Embryonic facial prominence (tissue), 1 donor: ENCODE measurements at regions not wholly inside any gene's neighbourhood (a gene's known extent, or its start where the extent isn't known, plus 50 kb on each side); places are given as distances from the start of the nearest gene placed in this dataset.

Experiments used
- DNase-seq: peaks from one replicate; pipeline ENCODE4 v3.0.0-alpha.2; 2016; ENCODE audit errors: extremely low spot score

- DNase-seq: no peak
These were observed 306.4 kb upstream of the TBX3 start for GRCh38 chr12:114990381-114990780.

DNA sequence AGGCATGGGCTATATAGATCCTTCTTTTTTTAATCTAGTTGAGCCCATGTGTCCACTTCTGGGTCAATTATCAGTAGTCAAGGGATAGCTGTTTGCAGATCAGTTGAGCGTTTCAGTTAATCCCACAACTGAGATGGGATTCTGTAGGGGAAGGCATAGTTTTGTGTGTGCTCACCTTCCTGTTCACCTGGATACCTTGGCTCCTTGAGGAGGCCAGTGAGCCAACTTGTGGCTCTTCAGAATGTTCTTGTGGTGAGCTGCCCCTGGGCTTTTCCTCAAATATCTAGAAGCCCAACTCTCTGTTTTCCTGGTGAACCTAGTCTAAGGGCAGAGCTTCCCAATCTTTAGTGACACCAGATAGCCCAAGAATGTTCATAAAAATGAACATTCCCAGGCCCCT, 302.9 kb upstream of the TBX3 start:
- DNase-seq: no peak

- DNase-seq: no peak
These were observed 302.3 kb upstream of the TBX3 start for GRCh38 chr12:114986178-114986714.

GRCh38 chr12:114984634-114985061, 300.7 kb upstream of the TBX3 start:
- no peak for DNase-seq

- DNase-seq: no peak
These were observed 298.8 kb upstream of the TBX3 start for GRCh38 chr12:114982760-114983159.

- DNase-seq: peak; percentile 20
These were observed 297.1 kb upstream of the TBX3 start for GRCh38 chr12:114981036-114981435.

GRCh38 chr12:114976959-114977358, 293.0 kb upstream of the TBX3 start:
- no peak for DNase-seq

DNA sequence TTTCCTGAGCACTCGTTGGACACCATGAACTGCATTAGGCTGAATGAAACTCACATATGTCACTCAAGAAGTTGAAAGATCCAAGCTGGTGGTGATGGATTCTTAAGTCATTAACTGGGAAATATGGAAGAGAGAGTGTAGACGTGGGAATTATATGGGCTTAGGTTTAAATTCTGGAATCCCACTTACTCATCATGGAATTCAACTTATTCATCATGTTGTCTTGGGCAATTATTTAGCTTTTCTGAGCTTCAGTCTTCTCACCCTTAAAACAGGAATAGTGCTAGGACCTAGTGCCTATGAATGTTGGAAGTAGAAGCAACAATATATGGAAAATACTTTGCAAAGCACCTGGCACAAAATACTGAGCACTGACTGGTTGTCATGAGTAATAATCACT, 292.4 kb upstream of the TBX3 start:
- DNase-seq: no peak

- no peak for DNase-seq
These were observed 291.8 kb upstream of the TBX3 start for GRCh38 chr12:114975640-114976310.

DNA sequence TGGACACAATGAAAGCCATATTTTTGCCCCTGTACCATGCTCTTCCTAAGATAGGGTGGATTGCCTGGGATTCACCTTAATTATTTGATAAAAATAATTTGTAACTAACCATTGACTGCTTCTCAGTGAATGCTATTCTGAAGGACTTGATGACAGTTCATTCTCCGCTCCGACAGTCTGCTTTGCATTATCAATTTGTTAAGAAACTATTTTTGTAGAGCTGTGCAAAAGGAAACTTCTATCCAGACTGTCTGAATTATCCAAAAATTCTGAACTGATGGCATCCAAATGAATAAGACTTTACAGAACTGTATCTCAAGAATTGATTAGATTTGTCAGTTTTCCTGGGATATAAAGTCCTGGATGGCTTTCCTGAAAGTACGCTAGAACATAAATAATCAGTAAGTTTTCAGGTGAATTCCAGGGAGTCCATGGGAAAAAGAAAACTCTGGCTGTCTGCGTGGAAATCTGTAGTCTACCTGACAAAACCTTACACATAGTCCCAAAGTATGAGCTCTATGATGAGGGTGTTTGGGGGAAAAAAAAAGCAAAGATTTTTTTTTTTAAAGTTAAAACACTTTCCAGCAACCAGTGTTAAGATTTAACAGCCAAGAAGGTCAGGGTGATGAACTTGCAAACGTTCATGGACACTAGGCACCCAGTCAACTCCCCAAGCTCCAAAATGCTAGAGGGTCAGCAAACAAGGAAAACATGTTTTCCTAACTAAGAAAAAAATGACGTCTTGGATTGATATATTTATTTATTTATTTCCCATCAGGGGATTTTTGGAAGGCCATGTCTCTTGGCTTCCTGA, 291.1 kb upstream of the TBX3 start:
- DNase-seq: peak; percentile 22

DNA sequence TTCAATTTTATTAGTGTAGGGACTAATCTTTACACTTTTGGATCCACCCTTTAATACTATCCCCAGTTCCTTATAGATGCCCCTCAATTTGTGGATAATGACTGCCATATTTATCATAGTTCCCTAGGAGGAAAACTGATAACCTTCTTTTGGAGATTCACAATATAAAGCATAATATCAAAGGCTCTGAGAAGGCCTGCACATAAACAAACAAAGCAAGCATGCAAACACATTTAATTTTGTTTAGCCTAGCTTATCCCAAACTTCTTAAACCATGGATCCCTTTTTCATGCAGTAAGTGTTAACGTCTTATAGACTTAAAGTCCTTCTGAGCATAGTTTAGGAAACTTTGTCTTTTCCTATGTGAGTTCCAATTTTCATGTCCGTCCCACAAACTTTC, 290.4 kb upstream of the TBX3 start:
- DNase-seq: no peak

DNA sequence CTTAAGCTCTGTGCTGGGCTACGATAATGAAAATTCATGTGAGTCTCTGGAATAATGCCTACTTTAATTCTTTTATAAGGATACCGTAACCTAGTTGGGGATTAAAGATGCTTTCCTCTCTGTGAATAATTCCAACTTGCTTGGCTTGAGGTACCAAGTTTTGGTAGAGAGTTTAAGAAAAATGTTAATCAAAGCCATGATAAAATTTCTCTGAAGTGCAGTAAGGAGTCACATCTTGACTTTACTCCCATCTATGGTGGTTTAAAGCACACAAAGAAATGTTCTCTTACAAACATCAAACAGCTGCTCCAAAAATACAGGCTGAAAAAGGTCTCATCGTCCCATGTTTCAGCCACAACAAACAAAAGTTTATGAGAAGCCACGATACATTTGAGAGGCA, 284.8 kb upstream of the TBX3 start:
- DNase-seq: no peak

DNA sequence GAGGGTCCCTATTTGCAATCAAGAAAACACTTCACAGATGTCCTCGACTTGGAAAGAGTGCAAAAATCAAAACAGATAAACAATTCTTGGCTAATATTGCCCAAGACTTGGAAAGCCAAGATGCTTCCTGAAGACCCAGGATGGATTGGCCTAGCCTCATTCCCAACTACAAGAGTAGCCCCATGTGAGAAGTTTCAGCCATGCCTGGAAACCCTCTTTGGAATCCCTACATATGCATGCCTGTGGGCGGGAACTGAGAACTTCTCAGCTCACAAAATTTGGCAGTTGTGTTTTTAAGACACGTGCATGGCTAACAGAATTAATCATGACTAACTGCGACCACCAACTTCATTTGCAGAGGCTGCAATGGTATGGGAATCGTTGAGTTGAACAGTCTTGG, 283.2 kb upstream of the TBX3 start:
- DNase-seq: no peak

GRCh38 chr12:114964841-114965240, 280.9 kb upstream of the TBX3 start:
- DNase-seq: no peak

GRCh38 chr12:114963846-114964245, 279.9 kb upstream of the TBX3 start:
- DNase-seq: no peak

GRCh38 chr12:114961491-114961890, 277.5 kb upstream of the TBX3 start:
- DNase-seq: no peak

- no peak for DNase-seq
These were observed 274.6 kb upstream of the TBX3 start for GRCh38 chr12:114958538-114958937.

GRCh38 chr12:114957225-114957624, 273.2 kb upstream of the TBX3 start:
- DNase-seq: no peak

DNA sequence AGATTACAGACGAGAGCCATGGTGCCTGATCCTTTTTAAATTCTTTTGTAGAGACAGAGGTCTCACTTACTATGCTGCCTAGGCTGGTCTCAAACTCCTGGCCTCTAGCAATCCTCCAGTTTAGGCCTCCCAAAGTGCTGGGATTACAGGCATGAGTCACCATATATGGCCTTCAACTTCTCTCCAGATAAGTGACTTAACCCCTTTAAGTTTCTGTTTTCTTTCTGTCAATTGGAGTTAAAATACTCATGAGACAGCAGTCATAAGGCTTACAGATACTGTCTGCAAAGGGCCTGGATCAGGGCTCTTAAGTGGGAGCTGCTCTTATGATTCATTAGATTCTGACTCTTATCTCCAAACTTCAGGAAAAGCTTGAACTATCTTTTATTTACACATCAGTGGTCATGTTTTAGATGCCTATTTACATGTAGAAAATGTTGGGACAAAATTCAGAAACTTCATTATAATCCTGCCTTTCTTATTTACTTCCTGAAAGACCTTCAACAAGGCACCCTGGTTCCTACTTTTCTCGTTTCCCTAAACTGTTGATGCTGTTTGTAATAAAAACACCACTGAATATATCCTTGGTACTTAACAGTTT, 271.5 kb upstream of the TBX3 start:
- DNase-seq: no peak

GRCh38 chr12:114954511-114955055, 270.6 kb upstream of the TBX3 start:
- no peak for DNase-seq

DNA sequence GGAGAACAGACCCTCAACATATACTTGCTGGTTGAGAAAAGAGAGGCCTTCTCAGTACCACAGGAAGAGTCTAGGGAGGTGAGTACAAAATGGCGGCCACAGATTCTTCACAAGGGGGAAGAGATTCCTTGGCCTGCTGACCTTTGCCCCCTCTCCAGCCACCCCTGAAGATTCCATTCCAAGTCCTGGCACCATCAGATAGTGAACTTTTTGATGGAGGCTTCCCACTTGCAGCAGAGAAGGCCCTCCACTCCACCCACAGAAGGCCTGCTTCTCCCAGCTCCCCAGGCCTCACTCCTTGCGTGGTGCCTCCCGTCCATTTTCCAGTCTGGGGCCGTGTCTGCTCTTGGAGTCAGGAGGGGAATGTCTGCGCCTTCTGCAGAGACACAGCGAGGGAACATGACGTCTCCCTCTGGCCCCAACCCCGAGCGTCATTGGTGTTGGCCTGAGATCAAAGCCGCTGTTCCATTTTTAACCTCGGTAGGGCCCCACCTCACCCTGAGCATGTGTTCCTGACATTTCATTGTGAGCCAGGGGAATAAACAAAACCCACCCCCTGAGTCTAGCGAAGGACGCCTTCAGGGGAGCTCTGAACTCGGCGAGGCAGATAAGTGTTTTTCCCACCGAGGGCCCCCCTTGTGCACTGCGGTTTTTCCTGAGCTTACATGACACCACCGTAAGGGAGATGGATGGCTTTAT, 268.7 kb upstream of the TBX3 start:
- peak; percentile 25 for DNase-seq
